Neural cell (in vitro differentiated cells): ENCODE measurements at regions not wholly inside any gene's neighbourhood (a gene's known extent, or its start where the extent isn't known, plus 50 kb on each side); places are given as distances from the start of the nearest gene placed in this dataset.

Experiments
- H2AFZ ChIP-seq: fragments of 200-600, 300-800 bp; sonication (generic), shearing (Covaris generic); 2 replicates; pipeline ENCODE4 v1.6.0; 2014; ENCODE audit warnings: low read depth, mild to moderate bottlenecking, antibody characterized with exemption, low read length, moderate library complexity
- H3F3A ChIP-seq: fragments of 200-600 bp; shearing (Covaris generic); 2 replicates; pipeline ENCODE4 v1.6.1; 2016; ENCODE audit warnings: mild to moderate bottlenecking, moderate library complexity, mixed read lengths, antibody characterized with exemption, low read length; ENCODE audit not compliant: insufficient read depth, poor library complexity, severe bottlenecking
- H3K27ac ChIP-seq: fragments of 200-600, 300-800 bp; sonication (generic), shearing (Covaris generic); 2 replicates; pipeline ENCODE4 v1.5.1; 2014; ENCODE audit warnings: mild to moderate bottlenecking, low read length, moderate library complexity
- H3K27me3 ChIP-seq: fragments of 300-800, 200-600 bp; sonication (generic), shearing (Covaris generic); 2 replicates; pipeline ENCODE4 v1.6.0; 2014; ENCODE audit warnings: mild to moderate bottlenecking, low read depth, low read length, moderate library complexity; ENCODE audit not compliant: insufficient read depth
- H3K36me3 ChIP-seq: fragments of 300-800, 200-600 bp; sonication (generic), shearing (Covaris generic); 2 replicates; pipeline ENCODE4 v1.5.1; 2014; ENCODE audit warnings: mild to moderate bottlenecking, antibody characterized with exemption, low read length, moderate library complexity; ENCODE audit not compliant: insufficient read depth
- H3K4me2 ChIP-seq: fragments of 300-800, 200-600 bp; sonication (generic), shearing (Covaris generic); 2 replicates; pipeline ENCODE4 v1.6.0; 2014; ENCODE audit warnings: mild to moderate bottlenecking, low read length
- H3K4me3 ChIP-seq: fragments of 300-800, 200-600 bp; sonication (generic), shearing (Covaris generic); 2 replicates; pipeline ENCODE4 v1.5.1; 2014; ENCODE audit warnings: mild to moderate bottlenecking, low read length, moderate library complexity
- H3K79me2 ChIP-seq: fragments of 200-600 bp; shearing (Covaris generic); replicated peaks from 2 replicates; pipeline ENCODE4 v1.6.0; 2014; ENCODE audit warnings: mild to moderate bottlenecking, low read length, moderate library complexity; ENCODE audit not compliant: insufficient read depth
- H3K9ac ChIP-seq: fragments of 300-800, 200-600 bp; sonication (generic), shearing (Covaris generic); 2 replicates; pipeline ENCODE4 v1.6.1; 2016; ENCODE audit warnings: mild to moderate bottlenecking, low read length, mixed read lengths
- H3K9me2 ChIP-seq: fragments of 200-600 bp; shearing (Covaris generic); 2 replicates; pipeline ENCODE4 v1.6.1; 2016; ENCODE audit warnings: mild to moderate bottlenecking, low read length, mixed read lengths; ENCODE audit not compliant: insufficient read depth
- H3K9me3 ChIP-seq: fragments of 200-600, 300-800 bp; sonication (generic), shearing (Covaris generic); 2 replicates; pipeline ENCODE4 v1.6.1; 2016; ENCODE audit warnings: mild to moderate bottlenecking, mixed run types, low read length, moderate library complexity, mixed read lengths
- H4K20me1 ChIP-seq: fragments of 200-600 bp; shearing (Covaris generic); 2 replicates; pipeline ENCODE4 v1.6.1; 2016; ENCODE audit warnings: mild to moderate bottlenecking, mixed run types; ENCODE audit not compliant: insufficient read depth
- CTCF ChIP-seq: fragments of 450-650 bp; IDR thresholded peaks from 2 replicates; pipeline ENCODE4 v1.5.1; 2014; ENCODE audit warnings: antibody characterized with exemption, mild to moderate bottlenecking, moderate library complexity; ENCODE audit not compliant: poor library complexity, severe bottlenecking
- EP300 ChIP-seq: fragments of 450-650 bp; conservative IDR thresholded peaks from 2 replicates; pipeline ENCODE4 v1.6.1; 2014; ENCODE audit warnings: antibody characterized with exemption, mild to moderate bottlenecking, moderate library complexity; ENCODE audit not compliant: poor library complexity, severe bottlenecking
- EZH2 ChIP-seq: fragments of 200-600, 300-800 bp; shearing (Covaris generic), sonication (generic); IDR thresholded peaks from 2 replicates; pipeline ENCODE4 v1.6.1; 2014; ENCODE audit warnings: antibody characterized with exemption, low read length, borderline replicate concordance, mild to moderate bottlenecking; ENCODE audit not compliant: insufficient read depth, poor library complexity, severe bottlenecking
- MXI1 ChIP-seq: fragments of 450-650 bp; conservative IDR thresholded peaks from 2 replicates; pipeline ENCODE4 v1.6.1; 2014; ENCODE audit warnings: antibody characterized with exemption, mild to moderate bottlenecking; ENCODE audit not compliant: poor library complexity, severe bottlenecking
- POLR2AphosphoS5 ChIP-seq: IDR thresholded peaks from 2 replicates; pipeline ENCODE4 v1.6.1; 2012
- RAD21 ChIP-seq: fragments of 450-650 bp; conservative IDR thresholded peaks from 2 replicates; pipeline ENCODE4 v1.6.1; 2014; ENCODE audit warnings: antibody characterized with exemption, mild to moderate bottlenecking, moderate library complexity
- REST ChIP-seq: IDR thresholded peaks from 2 replicates; pipeline ENCODE4 v1.6.1; 2012; ENCODE audit warnings: borderline replicate concordance
- SMC3 ChIP-seq: fragments of 450-650 bp; conservative IDR thresholded peaks from 2 replicates; pipeline ENCODE4 v1.6.1; 2014; ENCODE audit warnings: antibody characterized with exemption, mild to moderate bottlenecking, moderate library complexity; ENCODE audit not compliant: poor library complexity
- TAF1 ChIP-seq: IDR thresholded peaks from 2 replicates; pipeline ENCODE4 v1.6.1; 2012; ENCODE audit warnings: low read depth

GRCh38 chr9:25397746-25398145 is 280.5 kb downstream of the TUSC1 start:
- H3K9ac ChIP-seq, result no peak overlapping the region
- no peak overlapping the region for H2AFZ ChIP-seq
- no peaks in the 10 kb centered on the region for H3K9me2 ChIP-seq
- no peak overlapping the region for H3K4me3 ChIP-seq
- no peaks in the 10 kb centered on the region for H3F3A ChIP-seq
- H3K9me3 ChIP-seq, result no peaks in the 10 kb centered on the region
- no peaks in the 10 kb centered on the region for H3K36me3 ChIP-seq
- no peak overlapping the region for H3K27ac ChIP-seq
- no peaks in the 10 kb centered on the region for H3K27me3 ChIP-seq
- TF ChIP-seq CTCF (no peak), SMC3 (no peak), TAF1 (no peak), REST (no peak), MXI1 (no peak), RAD21 (no peak), EP300 (no peak), POLR2AphosphoS5 (no peak), EZH2 (no peak)
- no peaks in the 10 kb centered on the region for H3K79me2 ChIP-seq
- no peaks in the 10 kb centered on the region for H4K20me1 ChIP-seq
- no peak overlapping the region for H3K4me2 ChIP-seq

- H3K79me2 ChIP-seq, result no peaks in the 10 kb centered on the region
- H2AFZ ChIP-seq, result no peak overlapping the region
- H3K9ac ChIP-seq, result no peak overlapping the region
- no peaks in the 10 kb centered on the region for H3K36me3 ChIP-seq
- no peaks in the 10 kb centered on the region for H4K20me1 ChIP-seq
- no peaks in the 10 kb centered on the region for H3K9me3 ChIP-seq
- no peaks in the 10 kb centered on the region for H3F3A ChIP-seq
- TF ChIP-seq TAF1, result no peak
- no peak for TF ChIP-seq POLR2AphosphoS5
- no peak for TF ChIP-seq EZH2
- no peak for TF ChIP-seq SMC3
- no peak for TF ChIP-seq REST
- TF ChIP-seq RAD21, result no peak
- no peak for TF ChIP-seq EP300
- TF ChIP-seq MXI1, result no peak
- TF ChIP-seq CTCF, result no peak
- no peak overlapping the region for H3K4me2 ChIP-seq
- no peak overlapping the region for H3K4me3 ChIP-seq
- H3K27me3 ChIP-seq, result no peaks in the 10 kb centered on the region
- no peak overlapping the region for H3K27ac ChIP-seq
- H3K9me2 ChIP-seq, result no peaks in the 10 kb centered on the region
Observed at GRCh38 chr9:25396828-25397227, 281.4 kb downstream of the TUSC1 start.
